ENCODE measurements at regions not wholly inside any gene's neighbourhood (a gene's known extent, or its start where the extent isn't known, plus 50 kb on each side); places are given as distances from the start of the nearest gene placed in this dataset.

DNA sequence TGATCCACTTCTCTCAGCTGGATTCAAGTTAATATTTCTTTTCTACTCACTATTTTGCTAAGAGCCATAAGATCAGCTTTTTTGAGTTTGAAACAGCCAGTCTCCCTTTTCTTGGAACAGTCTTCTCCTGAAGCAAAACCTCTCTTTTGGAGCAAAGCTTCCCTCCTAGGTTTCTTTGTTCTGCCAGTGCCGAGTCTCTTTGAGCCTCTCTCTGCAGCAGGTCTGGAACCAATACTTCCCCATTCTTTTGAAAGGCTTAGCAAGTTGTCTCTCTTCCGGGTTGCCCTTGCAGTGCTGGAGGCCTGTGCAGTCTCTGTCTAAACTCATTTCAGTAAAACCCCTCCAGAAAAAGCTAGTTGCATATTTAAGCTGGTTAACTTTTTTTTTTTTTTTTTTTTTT, 454.8 kb downstream of the NOVA1 start:
- ATAC-seq = no peak
- TF ChIP-seq CREB5 (CRISPR knock-in tag; IDR thresholded peaks at IDR 0.05; ENCODE audit: low read depth) (no peak), CSDC2 (CRISPR knock-in tag; IDR thresholded peaks at IDR 0.05) (no peak), OSR1 (CRISPR knock-in tag; IDR thresholded peaks at IDR 0.05) (no peak), CSRNP3 (CRISPR knock-in tag; IDR thresholded peaks at IDR 0.05) (no peak), ZFP3 (CRISPR knock-in tag; IDR thresholded peaks at IDR 0.05) (no peak), PPARA (CRISPR knock-in tag; IDR thresholded peaks at IDR 0.05; ENCODE audit: borderline replicate concordance) (no peak), ISL1 (CRISPR knock-in tag; IDR thresholded peaks at IDR 0.05) (no peak), BACH2 (CRISPR knock-in tag; IDR thresholded peaks at IDR 0.05; ENCODE audit: borderline replicate concordance) (no peak), ZNF70 (CRISPR knock-in tag; IDR thresholded peaks at IDR 0.05) (no peak), ARNTL (CRISPR knock-in tag; IDR thresholded peaks at IDR 0.05; ENCODE audit: borderline replicate concordance, low read depth) (no peak)
- TF ChIP-seq, protein P1, sequence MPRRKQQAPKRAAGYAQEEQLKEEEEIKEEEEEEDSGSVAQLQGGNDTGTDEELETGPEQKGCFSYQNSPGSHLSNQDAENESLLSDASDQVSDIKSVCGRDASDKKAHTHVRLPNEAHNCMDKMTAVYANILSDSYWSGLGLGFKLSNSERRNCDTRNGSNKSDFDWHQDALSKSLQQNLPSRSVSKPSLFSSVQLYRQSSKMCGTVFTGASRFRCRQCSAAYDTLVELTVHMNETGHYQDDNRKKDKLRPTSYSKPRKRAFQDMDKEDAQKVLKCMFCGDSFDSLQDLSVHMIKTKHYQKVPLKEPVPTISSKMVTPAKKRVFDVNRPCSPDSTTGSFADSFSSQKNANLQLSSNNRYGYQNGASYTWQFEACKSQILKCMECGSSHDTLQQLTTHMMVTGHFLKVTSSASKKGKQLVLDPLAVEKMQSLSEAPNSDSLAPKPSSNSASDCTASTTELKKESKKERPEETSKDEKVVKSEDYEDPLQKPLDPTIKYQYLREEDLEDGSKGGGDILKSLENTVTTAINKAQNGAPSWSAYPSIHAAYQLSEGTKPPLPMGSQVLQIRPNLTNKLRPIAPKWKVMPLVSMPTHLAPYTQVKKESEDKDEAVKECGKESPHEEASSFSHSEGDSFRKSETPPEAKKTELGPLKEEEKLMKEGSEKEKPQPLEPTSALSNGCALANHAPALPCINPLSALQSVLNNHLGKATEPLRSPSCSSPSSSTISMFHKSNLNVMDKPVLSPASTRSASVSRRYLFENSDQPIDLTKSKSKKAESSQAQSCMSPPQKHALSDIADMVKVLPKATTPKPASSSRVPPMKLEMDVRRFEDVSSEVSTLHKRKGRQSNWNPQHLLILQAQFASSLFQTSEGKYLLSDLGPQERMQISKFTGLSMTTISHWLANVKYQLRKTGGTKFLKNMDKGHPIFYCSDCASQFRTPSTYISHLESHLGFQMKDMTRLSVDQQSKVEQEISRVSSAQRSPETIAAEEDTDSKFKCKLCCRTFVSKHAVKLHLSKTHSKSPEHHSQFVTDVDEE (CRISPR knock-in tag; IDR thresholded peaks at IDR 0.05) = no peak

GRCh38 chr14:26138764-26139445, 458.9 kb downstream of the NOVA1 start:
- no peak for ATAC-seq
- no peak for TF ChIP-seq TCF4 (CRISPR knock-in tag; IDR thresholded peaks at IDR 0.05; ENCODE audit: borderline replicate concordance)
- no peak for TF ChIP-seq SNAI2 (CRISPR knock-in tag; IDR thresholded peaks at IDR 0.05)
- no peak for TF ChIP-seq TOX (CRISPR knock-in tag; IDR thresholded peaks at IDR 0.05; ENCODE audit: borderline replicate concordance)
- TF ChIP-seq GLIS3 (CRISPR knock-in tag; IDR thresholded peaks at IDR 0.05) = no peak
- no peak for TF ChIP-seq RARB (CRISPR knock-in tag; IDR thresholded peaks at IDR 0.05)
- TF ChIP-seq CSDC2 (CRISPR knock-in tag; IDR thresholded peaks at IDR 0.05) = no peak
- TF ChIP-seq PATZ1 (CRISPR knock-in tag; IDR thresholded peaks at IDR 0.05; ENCODE audit: borderline replicate concordance) = no peak
- no peak for TF ChIP-seq ISL1 (CRISPR knock-in tag; IDR thresholded peaks at IDR 0.05)
- TF ChIP-seq ZFP30 (CRISPR knock-in tag; IDR thresholded peaks at IDR 0.05) = no peak
- TF ChIP-seq ARNTL (CRISPR knock-in tag; IDR thresholded peaks at IDR 0.05; ENCODE audit: borderline replicate concordance, low read depth) = no peak
- TF ChIP-seq BACH2 (CRISPR knock-in tag; IDR thresholded peaks at IDR 0.05; ENCODE audit: borderline replicate concordance) = no peak
- TF ChIP-seq ZNF8 (CRISPR knock-in tag; IDR thresholded peaks at IDR 0.05) = no peak
- no peak for TF ChIP-seq ZC3H10 (CRISPR knock-in tag; IDR thresholded peaks at IDR 0.05)
- TF ChIP-seq CSRNP3 (CRISPR knock-in tag; IDR thresholded peaks at IDR 0.05) = no peak
- no peak for TF ChIP-seq PPARA (CRISPR knock-in tag; IDR thresholded peaks at IDR 0.05; ENCODE audit: borderline replicate concordance)
- TF ChIP-seq ZNF70 (CRISPR knock-in tag; IDR thresholded peaks at IDR 0.05) = no peak

DNA sequence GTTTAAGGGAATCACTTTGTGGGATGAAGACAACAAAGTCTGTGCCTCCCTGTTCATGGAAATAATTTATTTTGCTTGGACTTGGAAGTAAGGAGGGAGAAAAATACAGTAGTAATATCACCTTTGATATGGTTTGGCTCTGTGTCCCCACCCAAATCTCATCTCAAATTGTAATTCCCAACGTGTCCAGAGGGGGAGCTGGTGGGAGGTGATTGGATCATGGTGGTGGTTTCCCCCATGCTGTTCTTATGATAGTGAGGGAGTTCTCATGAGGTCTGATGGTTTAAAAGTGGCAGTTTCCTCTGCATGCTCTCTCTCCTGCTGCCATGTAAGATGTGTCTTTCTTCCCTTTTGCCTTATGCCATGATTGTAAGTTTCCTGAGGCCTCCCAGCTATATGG, 460.7 kb downstream of the NOVA1 start:
- ATAC-seq = no peak
- TF ChIP-seq ZC3H10 (CRISPR knock-in tag; IDR thresholded peaks at IDR 0.05) (no peak), ISL1 (CRISPR knock-in tag; IDR thresholded peaks at IDR 0.05) (no peak), ZFP30 (CRISPR knock-in tag; IDR thresholded peaks at IDR 0.05) (no peak), RARB (CRISPR knock-in tag; IDR thresholded peaks at IDR 0.05) (no peak), ZNF70 (CRISPR knock-in tag; IDR thresholded peaks at IDR 0.05) (no peak), OSR1 (CRISPR knock-in tag; IDR thresholded peaks at IDR 0.05) (no peak), ZNF8 (CRISPR knock-in tag; IDR thresholded peaks at IDR 0.05) (no peak), BACH2 (CRISPR knock-in tag; IDR thresholded peaks at IDR 0.05; ENCODE audit: borderline replicate concordance) (no peak), CSDC2 (CRISPR knock-in tag; IDR thresholded peaks at IDR 0.05) (no peak), ZNF565 (CRISPR knock-in tag; conservative IDR thresholded peaks at IDR 0.05; ENCODE audit: low read depth) (no peak), PPARA (CRISPR knock-in tag; IDR thresholded peaks at IDR 0.05; ENCODE audit: borderline replicate concordance) (no peak), SNAI2 (CRISPR knock-in tag; IDR thresholded peaks at IDR 0.05) (no peak), CREB5 (CRISPR knock-in tag; IDR thresholded peaks at IDR 0.05; ENCODE audit: low read depth) (no peak)
- TF ChIP-seq, protein P2, sequence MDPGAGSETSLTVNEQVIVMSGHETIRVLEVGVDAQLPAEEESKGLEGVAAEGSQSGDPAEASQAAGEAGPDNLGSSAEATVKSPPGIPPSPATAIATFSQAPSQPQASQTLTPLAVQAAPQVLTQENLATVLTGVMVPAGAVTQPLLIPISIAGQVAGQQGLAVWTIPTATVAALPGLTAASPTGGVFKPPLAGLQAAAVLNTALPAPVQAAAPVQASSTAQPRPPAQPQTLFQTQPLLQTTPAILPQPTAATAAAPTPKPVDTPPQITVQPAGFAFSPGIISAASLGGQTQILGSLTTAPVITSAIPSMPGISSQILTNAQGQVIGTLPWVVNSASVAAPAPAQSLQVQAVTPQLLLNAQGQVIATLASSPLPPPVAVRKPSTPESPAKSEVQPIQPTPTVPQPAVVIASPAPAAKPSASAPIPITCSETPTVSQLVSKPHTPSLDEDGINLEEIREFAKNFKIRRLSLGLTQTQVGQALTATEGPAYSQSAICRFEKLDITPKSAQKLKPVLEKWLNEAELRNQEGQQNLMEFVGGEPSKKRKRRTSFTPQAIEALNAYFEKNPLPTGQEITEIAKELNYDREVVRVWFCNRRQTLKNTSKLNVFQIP (CRISPR knock-in tag; IDR thresholded peaks at IDR 0.05; ENCODE audit: borderline replicate concordance, low read depth) = no peak
